ENCODE measurements at regions not wholly inside any gene's neighbourhood (a gene's known extent, or its start where the extent isn't known, plus 50 kb on each side); places are given as distances from the start of the nearest gene placed in this dataset.

DNA sequence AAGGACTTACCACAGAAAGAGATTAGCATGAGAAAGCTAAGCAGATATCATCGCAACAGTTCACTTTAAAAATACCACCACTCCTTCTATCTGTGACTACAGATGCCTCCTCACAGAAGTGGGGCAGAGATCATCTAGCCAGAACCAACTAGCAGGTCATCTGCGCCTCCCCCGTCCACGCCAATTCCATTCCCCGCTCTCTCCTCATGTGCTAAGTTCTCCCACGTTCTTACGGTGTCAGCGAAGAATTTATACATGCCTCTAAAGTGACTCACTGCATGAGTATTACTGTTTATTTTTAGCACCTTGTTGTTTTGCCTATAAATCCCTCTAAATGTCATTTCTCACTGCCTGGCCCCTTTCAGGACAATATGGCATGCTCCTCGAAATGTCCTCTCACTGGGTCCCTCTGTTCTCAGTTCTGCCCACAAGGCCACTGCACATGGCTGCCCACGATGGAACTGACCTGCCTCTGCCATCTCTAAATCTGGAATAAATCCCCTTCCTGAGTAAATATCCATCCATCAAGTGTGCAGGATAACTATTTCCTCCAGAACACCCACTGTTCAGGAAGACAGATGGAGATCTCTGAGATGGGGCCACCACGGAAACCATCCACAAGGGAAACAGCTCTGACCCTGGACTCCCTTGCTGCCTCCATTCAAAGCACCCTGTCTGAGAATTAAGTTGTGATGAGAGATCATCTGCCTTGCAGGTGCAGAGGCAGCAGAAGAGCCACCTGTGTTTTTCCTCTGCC, 137.7 kb downstream of the IRS1 start:
- intact Hi-C loops (cut with DNase I) = no loop called here
- WGBS = 36% methylated on average over 11 of the region's 11 CpGs
- Histone ChIP-seq H3K4me1 (peaks cover 20 to 41% (median 37%) of the 10 kb centered on the region in 4 donors), H3K27me3 (no peaks in the 10 kb centered on the region), H3K4me3 (no peak overlapping the region), H3K9me3 (no peaks in the 10 kb centered on the region), H3K27ac (replicated peaks in 1 of 4) (peak overlapping the region; percentile 58 to 78 (median 71)), H3K36me3 (no peaks in the 10 kb centered on the region)
- no peak for DNase-seq (ENCODE audit: extremely low spot score)
- peak; percentile 58 for TF ChIP-seq EP300 (IDR thresholded peaks at IDR 0.05)
- no peak for TF ChIP-seq POLR2A (IDR thresholded peaks at IDR 0.05; ENCODE audit: low read depth)
- TF ChIP-seq POLR2AphosphoS5 (IDR thresholded peaks at IDR 0.05) = peak; percentile 79 to 82
- TF ChIP-seq, protein P1, sequence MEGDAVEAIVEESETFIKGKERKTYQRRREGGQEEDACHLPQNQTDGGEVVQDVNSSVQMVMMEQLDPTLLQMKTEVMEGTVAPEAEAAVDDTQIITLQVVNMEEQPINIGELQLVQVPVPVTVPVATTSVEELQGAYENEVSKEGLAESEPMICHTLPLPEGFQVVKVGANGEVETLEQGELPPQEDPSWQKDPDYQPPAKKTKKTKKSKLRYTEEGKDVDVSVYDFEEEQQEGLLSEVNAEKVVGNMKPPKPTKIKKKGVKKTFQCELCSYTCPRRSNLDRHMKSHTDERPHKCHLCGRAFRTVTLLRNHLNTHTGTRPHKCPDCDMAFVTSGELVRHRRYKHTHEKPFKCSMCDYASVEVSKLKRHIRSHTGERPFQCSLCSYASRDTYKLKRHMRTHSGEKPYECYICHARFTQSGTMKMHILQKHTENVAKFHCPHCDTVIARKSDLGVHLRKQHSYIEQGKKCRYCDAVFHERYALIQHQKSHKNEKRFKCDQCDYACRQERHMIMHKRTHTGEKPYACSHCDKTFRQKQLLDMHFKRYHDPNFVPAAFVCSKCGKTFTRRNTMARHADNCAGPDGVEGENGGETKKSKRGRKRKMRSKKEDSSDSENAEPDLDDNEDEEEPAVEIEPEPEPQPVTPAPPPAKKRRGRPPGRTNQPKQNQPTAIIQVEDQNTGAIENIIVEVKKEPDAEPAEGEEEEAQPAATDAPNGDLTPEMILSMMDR (IDR thresholded peaks at IDR 0.05) = no peak

DNA sequence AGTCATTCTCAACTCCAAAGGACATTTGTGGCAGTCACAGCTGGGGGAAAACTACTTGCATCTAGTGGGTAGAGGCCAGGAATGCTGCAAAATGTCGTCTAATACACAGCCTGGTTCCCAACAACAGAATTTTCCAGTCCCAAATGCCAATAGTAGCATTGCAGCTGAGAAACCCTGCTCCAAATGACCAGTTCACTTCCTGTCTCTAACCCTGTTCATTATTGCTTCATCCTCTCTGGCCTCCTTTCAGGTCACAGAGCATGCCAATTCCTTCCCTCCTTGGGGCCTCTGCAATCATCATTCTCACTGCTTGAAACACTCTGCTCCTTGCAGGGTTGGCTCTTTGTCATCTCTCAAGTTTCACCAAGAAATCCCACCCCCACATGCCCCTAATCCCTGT, 139.1 kb downstream of the IRS1 start:
- Histone ChIP-seq H3K27me3 (no peaks in the 10 kb centered on the region), H3K4me3 (no peak overlapping the region), H3K36me3 (no peaks in the 10 kb centered on the region), H3K4me1 (peaks cover 20 to 53% (median 43%) of the 10 kb centered on the region in 4 donors), H3K9me3 (no peaks in the 10 kb centered on the region), H3K27ac (replicated peaks in 1 of 4) (peak overlapping the region; percentile 50 to 78 (median 71))
- 58% methylated on average over 1 of the region's 1 CpG for WGBS
- TF ChIP-seq EP300 (IDR thresholded peaks at IDR 0.05) (no peak), POLR2AphosphoS5 (IDR thresholded peaks at IDR 0.05) (peak; percentile 65 to 68), POLR2A (IDR thresholded peaks at IDR 0.05; ENCODE audit: low read depth) (no peak)
- TF ChIP-seq, protein P1 (IDR thresholded peaks at IDR 0.05) = no peak
- no peak for DNase-seq (ENCODE audit: extremely low spot score)
- intact Hi-C loops (cut with DNase I) = no loop called here

DNA sequence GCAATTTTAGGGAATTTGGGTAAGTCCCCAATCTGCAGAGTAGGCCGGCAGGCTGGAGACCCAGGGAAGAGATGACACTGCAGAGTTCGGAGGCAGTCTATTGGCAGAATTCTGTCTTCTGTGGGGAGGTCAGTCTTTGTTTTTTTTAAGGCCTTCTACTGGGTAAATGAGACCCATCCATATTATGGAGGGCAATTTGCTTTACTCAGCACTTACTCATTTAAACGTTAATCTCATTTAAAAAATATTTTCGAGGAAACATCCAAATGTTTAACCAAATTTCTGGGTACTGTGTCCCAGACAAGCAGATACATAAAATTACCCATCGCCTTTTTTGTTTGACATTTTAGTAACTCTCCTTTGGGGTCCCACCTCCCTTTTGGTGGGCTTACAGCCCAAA, 139.5 kb downstream of the IRS1 start:
- H3K27me3 ChIP-seq = no peaks in the 10 kb centered on the region
- no peaks in the 10 kb centered on the region for H3K9me3 ChIP-seq
- H3K4me1 ChIP-seq = peaks cover 20 to 55% (median 43%) of the 10 kb centered on the region in 4 donors
- H3K4me3 ChIP-seq = no peak overlapping the region
- intact Hi-C loops (cut with DNase I) = no loop called here
- peak overlapping the region; percentile 50 to 78 (median 71) for H3K27ac ChIP-seq (replicated peaks in 1 of 4)
- WGBS = 77% methylated on average over 4 of the region's 5 CpGs
- DNase-seq (ENCODE audit: extremely low spot score) = no peak
- H3K36me3 ChIP-seq = no peaks in the 10 kb centered on the region
- TF ChIP-seq POLR2A (IDR thresholded peaks at IDR 0.05; ENCODE audit: low read depth) (no peak), POLR2AphosphoS5 (IDR thresholded peaks at IDR 0.05) (no peak), EP300 (IDR thresholded peaks at IDR 0.05) (no peak)
- TF ChIP-seq, protein P1 (IDR thresholded peaks at IDR 0.05) = no peak

DNA sequence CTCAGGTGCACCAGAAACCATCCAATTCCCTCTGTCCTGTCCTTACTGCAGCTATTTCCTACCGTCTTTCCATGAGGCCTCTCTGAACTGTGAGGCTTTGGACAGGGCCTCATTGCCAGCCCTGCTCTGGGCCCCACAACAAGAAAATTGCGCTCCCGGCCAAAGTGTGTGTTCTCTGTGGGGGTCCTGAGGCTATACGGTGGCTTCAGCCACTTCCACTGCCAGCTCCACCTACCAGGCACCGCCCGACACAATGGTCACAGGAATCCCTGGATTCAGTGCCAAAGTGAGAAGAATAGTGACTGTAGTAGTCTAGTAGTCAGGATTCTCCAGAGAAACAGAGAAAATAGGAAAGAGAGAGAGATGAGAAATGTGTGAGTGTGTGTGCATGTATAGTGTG, 140.2 kb downstream of the IRS1 start:
- Histone ChIP-seq H3K36me3 (no peaks in the 10 kb centered on the region), H3K9me3 (no peaks in the 10 kb centered on the region), H3K4me3 (no peak overlapping the region), H3K27me3 (no peaks in the 10 kb centered on the region), H3K27ac (replicated peaks in 1 of 4) (peak overlapping the region in 3 of 4 donors; percentile 32 to 68 (median 49)), H3K4me1 (peaks cover 20 to 54% (median 43%) of the 10 kb centered on the region in 4 donors)
- intact Hi-C loops (cut with DNase I) = loop anchor here (10.0 kb wide), 1 partner anchor 135 kb away; the partner anchor contains the start of gene IRS1
- 85% methylated on average over 6 of the region's 6 CpGs for WGBS
- no peak for DNase-seq (ENCODE audit: extremely low spot score)
- TF ChIP-seq EP300 (IDR thresholded peaks at IDR 0.05) (no peak), POLR2A (IDR thresholded peaks at IDR 0.05; ENCODE audit: low read depth) (no peak), POLR2AphosphoS5 (IDR thresholded peaks at IDR 0.05) (no peak)
- TF ChIP-seq, protein P1 (IDR thresholded peaks at IDR 0.05) = no peak

Measured in esophagus muscularis mucosa (tissue), 4 donors.